ENCODE measurements at regions not wholly inside any gene's neighbourhood (a gene's known extent, or its start where the extent isn't known, plus 50 kb on each side); places are given as distances from the start of the nearest gene placed in this dataset.

- TF ChIP-seq CTCF (IDR thresholded peaks at IDR 0.05; ENCODE audit: borderline replicate concordance, extremely low read depth, low read length, poor library complexity, severe bottlenecking): no peak
- no peak for TF ChIP-seq EZH2 (IDR thresholded peaks at IDR 0.05; ENCODE audit: borderline replicate concordance, low read depth, low read length, severe bottlenecking)
These were observed 618.5 kb downstream of the NR2F2 start for GRCh38 chr15:96948981-96949380.
